Panc1 (cell line): ENCODE measurements at regions not wholly inside any gene's neighbourhood (a gene's known extent, or its start where the extent isn't known, plus 50 kb on each side); places are given as distances from the start of the nearest gene placed in this dataset.

Experiments used
- POLR2AphosphoS5 ChIP-seq: IDR thresholded peaks from 2 replicates; pipeline ENCODE4 v1.6.1; 2012; ENCODE audit warnings: mild to moderate bottlenecking, low read depth, low read length, moderate library complexity
- SIN3A ChIP-seq: IDR thresholded peaks from 2 replicates; pipeline ENCODE4 v1.6.1; 2012; ENCODE audit warnings: low read depth, mild to moderate bottlenecking, low read length, moderate library complexity, borderline replicate concordance; ENCODE audit not compliant: insufficient read depth
- TCF7L2 ChIP-seq: IDR thresholded peaks from 2 replicates; pipeline ENCODE4 v1.6.1; 2011; ENCODE audit warnings: mild to moderate bottlenecking, low read depth, low read length, inconsistent platforms
- TF ChIP-seq, protein P1 (sequence below): fragments of 450-650 bp; IDR thresholded peaks from 2 replicates; pipeline ENCODE4 v1.5.1; 2017; ENCODE audit warnings: mild to moderate bottlenecking

DNA sequence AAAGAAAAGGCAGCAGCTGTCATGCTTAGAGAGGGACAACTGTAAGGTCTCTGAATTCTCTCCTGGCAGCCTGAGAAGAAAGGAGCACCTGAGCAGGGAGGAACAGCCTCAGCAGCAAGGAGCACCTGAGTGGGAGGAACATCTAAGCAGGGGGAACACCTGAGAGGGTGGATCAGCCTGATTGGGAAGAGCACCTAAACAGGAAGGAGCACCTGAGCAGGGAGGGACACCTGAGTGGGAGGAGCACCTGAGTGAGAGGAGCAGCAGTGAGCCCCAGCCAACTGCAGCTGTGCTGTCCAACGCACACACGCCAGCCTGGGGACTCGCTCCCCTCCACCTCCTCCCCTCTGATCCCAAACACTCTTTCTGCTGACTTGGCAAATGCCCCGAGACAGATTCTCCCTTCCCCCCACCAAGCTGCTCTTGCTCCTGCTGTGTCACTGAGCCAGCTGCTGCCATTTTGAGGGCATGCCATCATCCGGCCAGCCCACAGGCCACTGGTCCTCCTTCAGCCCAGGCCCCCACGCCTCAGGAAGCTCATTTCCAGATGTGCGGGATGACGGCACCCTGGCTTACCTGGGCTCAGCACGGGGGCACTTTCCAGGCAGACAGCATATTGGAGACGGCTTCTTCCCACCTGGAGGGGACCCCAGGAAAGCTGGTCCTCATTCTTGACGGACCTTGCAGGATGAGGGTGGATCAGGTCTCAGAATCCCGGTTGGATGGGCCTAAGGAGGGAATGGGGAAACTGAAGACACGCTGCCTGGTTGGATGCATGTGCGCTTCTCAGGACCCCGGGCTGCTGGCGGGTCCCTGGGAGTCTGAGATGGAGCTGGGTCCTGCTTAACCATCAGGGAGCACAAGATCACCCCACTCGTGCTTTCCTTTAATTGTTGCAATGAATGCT, 57.7 kb upstream of the RBFOX3 start:
- TF ChIP-seq, protein P1, sequence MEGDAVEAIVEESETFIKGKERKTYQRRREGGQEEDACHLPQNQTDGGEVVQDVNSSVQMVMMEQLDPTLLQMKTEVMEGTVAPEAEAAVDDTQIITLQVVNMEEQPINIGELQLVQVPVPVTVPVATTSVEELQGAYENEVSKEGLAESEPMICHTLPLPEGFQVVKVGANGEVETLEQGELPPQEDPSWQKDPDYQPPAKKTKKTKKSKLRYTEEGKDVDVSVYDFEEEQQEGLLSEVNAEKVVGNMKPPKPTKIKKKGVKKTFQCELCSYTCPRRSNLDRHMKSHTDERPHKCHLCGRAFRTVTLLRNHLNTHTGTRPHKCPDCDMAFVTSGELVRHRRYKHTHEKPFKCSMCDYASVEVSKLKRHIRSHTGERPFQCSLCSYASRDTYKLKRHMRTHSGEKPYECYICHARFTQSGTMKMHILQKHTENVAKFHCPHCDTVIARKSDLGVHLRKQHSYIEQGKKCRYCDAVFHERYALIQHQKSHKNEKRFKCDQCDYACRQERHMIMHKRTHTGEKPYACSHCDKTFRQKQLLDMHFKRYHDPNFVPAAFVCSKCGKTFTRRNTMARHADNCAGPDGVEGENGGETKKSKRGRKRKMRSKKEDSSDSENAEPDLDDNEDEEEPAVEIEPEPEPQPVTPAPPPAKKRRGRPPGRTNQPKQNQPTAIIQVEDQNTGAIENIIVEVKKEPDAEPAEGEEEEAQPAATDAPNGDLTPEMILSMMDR: no peak
- TF ChIP-seq POLR2AphosphoS5 (no peak), SIN3A (no peak), TCF7L2 (no peak)
